Activated CD4-positive, alpha-beta T cell treated with anti-CD3 and anti-CD28 coated beads, Interleukin-2, amount 50 U/mL, for 48 hours (primary cell): ENCODE measurements at regions not wholly inside any gene's neighbourhood (a gene's known extent, or its start where the extent isn't known, plus 50 kb on each side); places are given as distances from the start of the nearest gene placed in this dataset.
"Not testable (repeated sequence)": the region's sequence is repeated elsewhere in the genome, so short reads cannot be mapped to it uniquely, and the experiment has no call there.

Source experiments
- DNase-seq, 2 experiments: peaks; one replicate each; pipeline ENCODE4 v3.0.0-alpha.2; 2020

- DNase-seq = no peak
Measured at GRCh38 chr2:196284144-196284844, 112.9 kb upstream of the STK17B start.

DNA sequence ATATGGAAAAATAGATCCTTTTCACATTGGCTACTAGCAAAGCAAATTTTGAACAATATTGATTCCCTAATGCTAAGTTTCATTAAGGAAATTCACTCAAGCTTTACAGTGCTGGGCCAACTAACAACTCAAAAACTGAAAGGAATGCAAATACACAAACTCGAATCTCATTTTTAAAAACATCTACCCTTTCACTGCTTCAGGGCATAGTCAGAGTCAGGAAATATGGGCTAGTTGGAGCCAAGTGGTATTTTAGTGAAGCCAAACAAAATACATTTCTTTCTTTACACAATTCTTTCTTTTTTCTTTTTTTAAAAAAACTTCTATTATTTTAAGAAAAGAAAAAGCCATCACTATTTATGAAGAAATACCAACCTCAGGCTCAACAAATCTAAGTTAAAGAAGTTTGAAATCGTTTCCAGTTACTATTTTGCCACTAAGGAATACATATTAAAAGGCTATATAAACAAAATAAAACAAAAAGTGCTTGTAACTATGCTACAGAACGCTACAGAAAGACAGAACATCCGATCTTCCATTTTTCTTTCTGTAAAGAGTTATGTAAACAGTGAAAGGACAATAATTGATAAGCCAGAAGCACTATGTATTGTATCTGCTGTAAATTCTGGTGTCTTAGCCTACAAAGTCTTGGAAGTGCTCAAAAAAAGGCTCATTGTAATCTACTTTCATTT lies 113.6 kb upstream of the STK17B start:
- no peak for DNase-seq

GRCh38 chr2:196286821-196287220 lies 115.4 kb upstream of the STK17B start:
- DNase-seq = no peak

- no peak for DNase-seq
Measured at GRCh38 chr2:196287523-196287922, 116.1 kb upstream of the STK17B start.

GRCh38 chr2:196288006-196288538 lies 116.7 kb upstream of the STK17B start:
- no peak for DNase-seq

GRCh38 chr2:196289000-196289399 lies 117.6 kb upstream of the STK17B start:
- DNase-seq = no peak

GRCh38 chr2:196290136-196290535 lies 118.8 kb upstream of the STK17B start:
- DNase-seq = no peak

DNA sequence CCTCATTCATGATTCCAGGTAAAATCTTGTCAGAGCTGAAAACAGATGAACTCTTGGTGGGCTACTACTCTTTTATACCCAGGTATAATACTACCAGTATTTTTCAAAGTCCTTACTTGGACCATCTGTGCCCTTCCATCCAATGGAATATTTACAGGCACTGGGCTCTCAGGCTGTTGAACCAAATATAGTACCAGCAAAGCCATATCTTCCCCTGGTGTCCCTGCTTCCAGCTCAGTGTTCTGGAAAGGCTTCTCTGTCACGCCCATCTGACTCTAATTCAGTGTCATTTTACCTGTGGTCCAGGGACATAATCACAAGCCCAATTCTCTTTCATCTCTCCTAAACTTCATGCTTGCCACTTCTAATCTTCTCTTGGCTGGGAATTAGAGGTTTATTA lies 119.2 kb upstream of the STK17B start:
- no peak for DNase-seq

DNA sequence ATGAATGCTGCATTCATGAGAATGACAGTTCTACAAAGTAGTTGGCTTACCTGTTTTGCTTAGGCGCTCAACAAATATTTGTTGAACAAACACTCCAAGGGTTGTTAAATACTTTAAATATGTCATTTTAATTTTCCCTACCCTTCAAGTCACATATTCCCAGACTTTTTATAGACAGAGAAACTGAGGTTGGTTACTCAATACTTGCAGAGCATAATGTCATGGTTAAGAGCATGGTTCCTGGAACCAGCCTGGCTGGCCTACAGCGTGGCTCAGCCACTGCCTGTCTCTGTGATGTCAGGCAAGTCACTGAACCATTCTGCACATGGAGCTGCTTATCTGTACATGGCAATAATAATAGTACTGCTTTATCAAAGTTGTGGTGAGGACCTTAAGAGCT lies 120.0 kb upstream of the STK17B start:
- DNase-seq = no peak

- no peak for DNase-seq
Measured at GRCh38 chr2:196291873-196292800, 120.8 kb upstream of the STK17B start.

DNA sequence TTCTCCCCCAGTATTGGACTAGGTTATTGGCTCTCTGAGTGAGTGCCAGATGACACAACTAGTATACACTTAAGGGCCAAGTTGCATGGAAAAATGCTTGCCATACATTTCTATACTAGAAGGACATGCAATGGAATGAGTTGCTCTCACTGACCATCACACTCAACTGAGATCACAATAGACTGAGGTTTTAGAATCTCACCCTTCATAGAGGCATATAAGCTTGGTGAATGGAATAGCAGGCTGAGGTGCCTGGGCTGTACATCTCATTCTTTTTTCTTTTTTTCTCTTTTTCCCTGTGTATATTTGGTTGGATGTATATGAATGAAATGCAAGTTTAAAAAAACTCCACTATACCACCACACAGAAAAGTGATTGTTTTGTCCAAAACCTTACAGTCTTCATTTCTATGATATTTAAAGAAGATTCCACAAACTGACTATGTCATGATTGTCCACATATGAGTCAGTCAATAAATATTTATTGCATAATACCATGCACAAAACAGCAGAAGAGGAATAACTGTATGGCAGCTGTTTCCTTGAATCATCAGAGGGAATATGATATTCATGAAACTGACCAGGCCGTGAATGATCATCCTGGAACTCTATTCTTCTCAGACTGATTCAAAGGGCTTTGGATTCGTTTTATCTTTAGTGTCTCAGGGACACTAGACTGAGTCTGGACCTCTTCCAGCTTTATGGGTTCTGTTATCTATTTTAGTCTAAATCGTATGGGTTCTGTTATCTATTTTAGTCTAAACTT lies 122.6 kb upstream of the STK17B start:
- DNase-seq = no peak

GRCh38 chr2:196294516-196294909 lies 123.1 kb upstream of the STK17B start:
- no peak for DNase-seq

DNA sequence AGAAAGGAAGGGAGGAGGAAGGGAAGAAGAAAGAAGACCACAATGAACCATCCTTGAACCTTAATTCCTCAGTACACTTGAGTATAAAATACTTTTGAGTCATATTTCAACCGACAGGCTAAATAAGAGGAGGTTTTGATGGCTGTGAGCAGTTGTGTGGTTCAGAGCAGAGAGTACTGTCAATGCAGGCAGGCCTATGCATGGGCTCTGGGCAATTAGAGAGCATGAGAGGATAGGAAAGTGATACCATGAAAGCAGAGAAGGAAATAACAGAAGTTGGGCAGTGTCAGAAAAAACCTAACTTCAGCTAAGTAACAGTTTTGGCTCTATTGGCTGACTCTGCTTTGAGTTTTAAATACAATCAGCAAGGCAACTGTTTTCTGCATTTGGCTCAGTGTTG lies 123.6 kb upstream of the STK17B start:
- DNase-seq = no peak

- DNase-seq = not testable (repeated sequence)
Measured at GRCh38 chr2:196298106-196298723, 126.8 kb upstream of the STK17B start.

GRCh38 chr2:196307775-196308305 lies 136.5 kb upstream of the STK17B start:
- DNase-seq = no peak

DNA sequence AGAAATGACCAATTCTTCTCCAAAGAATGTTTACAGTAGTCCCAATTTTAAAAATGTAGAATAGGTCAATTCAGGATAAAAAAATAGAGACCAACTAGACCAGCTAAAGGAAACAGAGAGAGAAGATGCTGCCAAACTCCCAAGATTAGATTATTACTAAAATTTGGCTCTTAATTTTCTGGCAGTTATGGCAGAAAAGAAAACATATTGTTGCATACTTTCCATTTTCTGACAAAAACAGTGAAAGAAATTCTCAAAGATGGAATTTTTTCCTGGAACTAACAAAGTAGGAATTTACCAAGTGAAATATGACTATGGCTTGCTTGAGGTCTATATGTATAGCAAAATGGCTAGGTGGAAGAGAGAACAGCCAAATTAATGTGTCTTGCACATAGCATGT lies 138.3 kb upstream of the STK17B start:
- DNase-seq = no peak

- DNase-seq = no peak
Measured at GRCh38 chr2:196314157-196314556, 142.8 kb upstream of the STK17B start.

DNA sequence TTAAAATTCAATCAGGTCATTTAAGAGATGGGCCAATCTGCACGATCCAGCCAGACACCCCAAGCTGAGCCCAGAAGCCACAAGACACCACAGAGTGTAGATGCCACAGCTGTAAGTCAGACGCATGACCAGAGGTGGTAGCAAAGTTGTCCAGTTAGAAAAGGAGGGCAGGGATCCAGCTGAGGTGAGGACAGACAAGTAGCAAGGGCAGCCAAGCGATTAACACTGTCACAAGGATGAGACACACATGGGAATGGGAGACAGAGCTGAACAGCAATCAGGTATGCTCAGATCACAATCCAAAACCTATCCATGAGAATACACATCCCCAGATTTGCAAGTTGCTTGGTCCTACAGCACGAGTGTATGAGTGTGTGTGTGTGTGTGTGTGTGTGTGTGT lies 143.4 kb upstream of the STK17B start:
- DNase-seq = no peak

- no peak for DNase-seq
Measured at GRCh38 chr2:196315388-196316049, 144.1 kb upstream of the STK17B start.

DNA sequence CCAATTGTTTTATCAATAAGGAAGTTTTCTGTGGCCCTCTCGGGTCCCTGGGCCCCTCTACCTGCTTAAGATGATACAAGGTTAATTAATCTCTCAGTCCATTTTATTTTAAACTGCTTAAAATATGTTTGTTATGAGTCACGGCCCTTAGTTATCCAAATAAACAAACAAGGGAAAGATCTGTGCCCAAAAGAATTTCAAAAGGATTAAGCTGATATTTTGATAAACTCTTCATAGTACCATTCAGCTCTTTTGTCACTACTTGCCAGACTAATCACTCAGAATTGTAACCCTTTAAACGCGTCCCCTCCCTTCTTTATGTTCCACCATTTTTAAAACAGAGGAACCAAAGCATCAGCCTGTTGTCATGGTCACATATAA lies 144.7 kb upstream of the STK17B start:
- DNase-seq = no peak
